HCT116 (cell line): ENCODE measurements at regions not wholly inside any gene's neighbourhood (a gene's known extent, or its start where the extent isn't known, plus 50 kb on each side); places are given as distances from the start of the nearest gene placed in this dataset.

Source experiments
- ATAC-seq: fragments of 200-7000 bp; cut with Tn5 transposase; 2 replicates; pipeline ENCODE4 v1.9.1; 2020; ENCODE audit warnings: mild to moderate bottlenecking, moderate library complexity
- BruUV-seq: library from RNA; stranded (reverse); fragments of 400-500 nt; replicated peaks from 2 replicates; lab custom pipeline; 2021; lab: Mats Ljungman, UMichigan
- CTCF ChIA-PET: fragments of 300-600 bp; sonication (Branson Sonifier 250); formaldehyde crosslinking; loops from one replicate; lab custom pipeline; 2021; ENCODE audit warnings: antibody characterized with exemption; lab: Charles Lee
- POLR2A ChIA-PET: fragments of 300-600, 350-600 bp; sonication (Branson Sonifier 250); formaldehyde crosslinking; loops from one replicate; lab custom pipeline; 2021; ENCODE audit warnings: antibody characterized with exemption; lab: Charles Lee
- RAD21 ChIA-PET, 2 experiments: fragments of 300-600 bp; sonication (Branson Sonifier 250); formaldehyde crosslinking; loops; one replicate each; lab custom pipeline; 2023; ENCODE audit warnings: low total read pairs in 2 of 2; ENCODE audit not compliant: uncharacterized antibody in 2 of 2, unreplicated experiment in 2 of 2, low non-redundant PET in 1 of 2; lab: Charles Lee
- DNase-seq: peaks from one replicate; pipeline ENCODE4 v3.0.0-alpha.2; 2010; ENCODE audit warnings: low read depth, low spot score
- H2AFZ ChIP-seq: fragments of 200-600 bp; shearing (Covaris generic), sonication (generic); 2 replicates; pipeline ENCODE4 v1.6.1; 2017; ENCODE audit warnings: low read depth, mixed run types, mixed read lengths, antibody characterized with exemption, low read length; ENCODE audit not compliant: poor library complexity, severe bottlenecking
- H3K27ac ChIP-seq: 2 replicates; pipeline ENCODE4 v1.5.1; 2012; ENCODE audit warnings: low read depth, low read length
- H3K27me3 ChIP-seq: fragments of 200-600 bp; sonication (generic); 2 replicates; pipeline ENCODE4 v1.6.1; 2016; ENCODE audit warnings: mixed run types, low read length, mixed read lengths; ENCODE audit not compliant: insufficient read depth
- H3K36me3 ChIP-seq, 2 experiments: fragments of 200-500 bp in 1 of 2; fragments of 200-600 bp in 1 of 2; sonication (Bioruptor generic) in 1 of 2; sonication (generic) in 1 of 2; 2 replicates each; pipeline versions ENCODE4 v1.5.1 to v1.6.1; 2014 to 2016; ENCODE audit warnings: low read length in 2 of 2, inconsistent platforms in 1 of 2, mixed read lengths in 1 of 2, mixed run types in 1 of 2; ENCODE audit not compliant: insufficient read depth in 2 of 2, control insufficient read depth in 1 of 2
- H3K4me1 ChIP-seq, 2 experiments: fragments of 200-600 bp in 1 of 2; sonication (generic) in 1 of 2; 2 replicates each; pipeline versions ENCODE4 v1.5.1 to v1.6.1; 2012 to 2017; ENCODE audit warnings: low read length in 2 of 2, inconsistent platforms in 1 of 2, mild to moderate bottlenecking in 1 of 2, mixed read lengths in 1 of 2, mixed run types in 1 of 2, moderate library complexity in 1 of 2; ENCODE audit not compliant: insufficient read depth in 2 of 2, control insufficient read depth in 1 of 2
- H3K4me2 ChIP-seq: fragments of 200-600 bp; sonication (generic); 2 replicates; pipeline ENCODE4 v1.6.1; 2017; ENCODE audit warnings: mixed run types, low read length, mixed read lengths
- H3K4me3 ChIP-seq, 2 experiments: fragments of 200-600 bp in 1 of 2; sonication (generic) in 1 of 2; replicated peaks in 1 of 2; 2 replicates each; pipeline ENCODE4 v1.5.1; 2011 to 2016; ENCODE audit warnings: low read length in 2 of 2, control low read depth in 1 of 2, low read depth in 1 of 2, mild to moderate bottlenecking in 1 of 2, mixed read lengths in 1 of 2, mixed run types in 1 of 2
- H3K79me2 ChIP-seq: fragments of 200-600 bp; sonication (generic); 2 replicates; pipeline ENCODE4 v1.6.1; 2017; ENCODE audit warnings: mild to moderate bottlenecking, mixed run types, low read length, moderate library complexity, mixed read lengths; ENCODE audit not compliant: insufficient read depth
- H3K9ac ChIP-seq: fragments of 200-600 bp; sonication (generic); 2 replicates; pipeline ENCODE4 v1.6.1; 2016; ENCODE audit warnings: low read length, mixed read lengths
- H3K9me2 ChIP-seq: fragments of 200-600 bp; sonication (generic), shearing (Covaris generic); 2 replicates; pipeline ENCODE4 v1.6.1; 2017; ENCODE audit warnings: mixed run types, mild to moderate bottlenecking, moderate library complexity; ENCODE audit not compliant: insufficient read depth
- H3K9me3 ChIP-seq, 2 experiments: fragments of 200-500 bp in 1 of 2; fragments of 200-600 bp in 1 of 2; sonication (Bioruptor generic) in 1 of 2; sonication (generic) in 1 of 2; 2 replicates each; pipeline ENCODE4 v1.6.1; 2014 to 2017; ENCODE audit warnings: low read length in 2 of 2, mixed read lengths in 2 of 2, inconsistent platforms in 1 of 2, low read depth in 1 of 2, mild to moderate bottlenecking in 1 of 2, mixed run types in 1 of 2, moderate library complexity in 1 of 2; ENCODE audit not compliant: control insufficient read depth in 1 of 2, insufficient read depth in 1 of 2
- H4K20me1 ChIP-seq: fragments of 200-600 bp; sonication (generic), shearing (Covaris generic); 2 replicates; pipeline ENCODE4 v1.6.1; 2017; ENCODE audit warnings: mixed run types, mild to moderate bottlenecking, moderate library complexity; ENCODE audit not compliant: insufficient read depth
- SIN3A ChIP-seq: IDR thresholded peaks from 2 replicates; pipeline ENCODE4 v1.6.1; 2012; ENCODE audit warnings: low read depth
- SP1 ChIP-seq: IDR thresholded peaks from 2 replicates; pipeline ENCODE4 v1.6.1; 2012; ENCODE audit warnings: low read depth
- ZFX ChIP-seq: fragments of 450-650 bp; IDR thresholded peaks from 2 replicates; pipeline ENCODE4 v1.6.1; 2017
- ZNF274 ChIP-seq: fragments of 200-500 bp; sonication (Bioruptor generic); IDR thresholded peaks from 2 replicates; pipeline ENCODE4 v1.6.1; 2014; ENCODE audit warnings: mild to moderate bottlenecking, low read depth, low read length, inconsistent platforms
- intact Hi-C: fragments of 100-400 bp; cut with micrococcal nuclease; formaldehyde crosslinking; loops from 2 replicates; pipeline ENCODE4 v1.10.0; 2022
- TF ChIP-seq, protein P1 (sequence below): IDR thresholded peaks from 2 replicates; pipeline ENCODE4 v1.6.1; 2012; ENCODE audit warnings: low read depth
- TF ChIP-seq, protein P2 (sequence below), 3 experiments: fragments of 200-600 bp in 1 of 3; sonication (generic) in 1 of 3; IDR thresholded peaks in 2 of 3; conservative IDR thresholded peaks in 1 of 3; 2 replicates each; pipeline ENCODE4 v1.5.1; 2012 to 2017; ENCODE audit warnings: low read depth in 2 of 3, low read length in 2 of 3, antibody characterized with exemption in 1 of 3, borderline replicate concordance in 1 of 3, control low read depth in 1 of 3, mild to moderate bottlenecking in 1 of 3, mixed read lengths in 1 of 3, mixed run types in 1 of 3, moderate library complexity in 1 of 3; ENCODE audit not compliant: insufficient read depth in 1 of 3

DNA sequence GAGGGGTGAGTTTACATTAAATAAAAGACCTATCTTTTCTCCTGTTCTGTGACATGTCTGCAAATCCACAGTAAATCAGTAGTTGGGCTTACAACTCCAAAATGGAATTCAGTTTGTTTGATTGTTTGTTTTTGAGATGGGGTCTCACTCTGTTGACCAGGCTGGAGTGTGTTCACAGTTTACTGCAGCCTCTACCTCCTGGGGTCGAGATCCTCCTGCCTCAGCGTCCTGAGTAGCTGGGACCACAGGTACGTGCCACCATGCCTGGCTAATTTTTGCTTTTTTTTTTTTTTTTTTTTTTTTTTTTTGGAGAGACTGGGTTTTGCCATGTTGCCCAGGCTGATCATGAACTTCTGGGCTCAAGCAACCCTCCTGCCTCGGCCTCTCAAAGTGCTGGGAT lies 63.5 kb upstream of the ADPGK start:
- POLR2A ChIA-PET, result no interaction called here

More for the DNA sequence above, 63.5 kb upstream of the ADPGK start:
- Histone ChIP-seq H3K9ac (no peak overlapping the region), H2AFZ (no peak overlapping the region), H3K9me2 (no peaks in the 10 kb centered on the region), H3K9me3 (no peaks in the 10 kb centered on the region), H3K4me2 (no peak overlapping the region), H3K79me2 (no peaks in the 10 kb centered on the region), H3K36me3 (no peaks in the 10 kb centered on the region), H3K4me1 (no peaks in the 10 kb centered on the region), H3K4me3 (no peak overlapping the region), H4K20me1 (no peaks in the 10 kb centered on the region), H3K27ac (no peak overlapping the region), H3K27me3 (peaks cover 19% of the 10 kb centered on the region; the same call in 1 of the 2 replicates)
- ChIA-PET RAD21 (no interaction called here), CTCF (no interaction called here)
- intact Hi-C loops, result no loop called here
- no TSS peak for BruUV-seq
- TF ChIP-seq ZNF274 (no peak), ZFX (no peak), SP1 (no peak), SIN3A (no peak)
- TF ChIP-seq, protein P1, sequence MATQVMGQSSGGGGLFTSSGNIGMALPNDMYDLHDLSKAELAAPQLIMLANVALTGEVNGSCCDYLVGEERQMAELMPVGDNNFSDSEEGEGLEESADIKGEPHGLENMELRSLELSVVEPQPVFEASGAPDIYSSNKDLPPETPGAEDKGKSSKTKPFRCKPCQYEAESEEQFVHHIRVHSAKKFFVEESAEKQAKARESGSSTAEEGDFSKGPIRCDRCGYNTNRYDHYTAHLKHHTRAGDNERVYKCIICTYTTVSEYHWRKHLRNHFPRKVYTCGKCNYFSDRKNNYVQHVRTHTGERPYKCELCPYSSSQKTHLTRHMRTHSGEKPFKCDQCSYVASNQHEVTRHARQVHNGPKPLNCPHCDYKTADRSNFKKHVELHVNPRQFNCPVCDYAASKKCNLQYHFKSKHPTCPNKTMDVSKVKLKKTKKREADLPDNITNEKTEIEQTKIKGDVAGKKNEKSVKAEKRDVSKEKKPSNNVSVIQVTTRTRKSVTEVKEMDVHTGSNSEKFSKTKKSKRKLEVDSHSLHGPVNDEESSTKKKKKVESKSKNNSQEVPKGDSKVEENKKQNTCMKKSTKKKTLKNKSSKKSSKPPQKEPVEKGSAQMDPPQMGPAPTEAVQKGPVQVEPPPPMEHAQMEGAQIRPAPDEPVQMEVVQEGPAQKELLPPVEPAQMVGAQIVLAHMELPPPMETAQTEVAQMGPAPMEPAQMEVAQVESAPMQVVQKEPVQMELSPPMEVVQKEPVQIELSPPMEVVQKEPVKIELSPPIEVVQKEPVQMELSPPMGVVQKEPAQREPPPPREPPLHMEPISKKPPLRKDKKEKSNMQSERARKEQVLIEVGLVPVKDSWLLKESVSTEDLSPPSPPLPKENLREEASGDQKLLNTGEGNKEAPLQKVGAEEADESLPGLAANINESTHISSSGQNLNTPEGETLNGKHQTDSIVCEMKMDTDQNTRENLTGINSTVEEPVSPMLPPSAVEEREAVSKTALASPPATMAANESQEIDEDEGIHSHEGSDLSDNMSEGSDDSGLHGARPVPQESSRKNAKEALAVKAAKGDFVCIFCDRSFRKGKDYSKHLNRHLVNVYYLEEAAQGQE, result no peak
- TF ChIP-seq, protein P2, sequence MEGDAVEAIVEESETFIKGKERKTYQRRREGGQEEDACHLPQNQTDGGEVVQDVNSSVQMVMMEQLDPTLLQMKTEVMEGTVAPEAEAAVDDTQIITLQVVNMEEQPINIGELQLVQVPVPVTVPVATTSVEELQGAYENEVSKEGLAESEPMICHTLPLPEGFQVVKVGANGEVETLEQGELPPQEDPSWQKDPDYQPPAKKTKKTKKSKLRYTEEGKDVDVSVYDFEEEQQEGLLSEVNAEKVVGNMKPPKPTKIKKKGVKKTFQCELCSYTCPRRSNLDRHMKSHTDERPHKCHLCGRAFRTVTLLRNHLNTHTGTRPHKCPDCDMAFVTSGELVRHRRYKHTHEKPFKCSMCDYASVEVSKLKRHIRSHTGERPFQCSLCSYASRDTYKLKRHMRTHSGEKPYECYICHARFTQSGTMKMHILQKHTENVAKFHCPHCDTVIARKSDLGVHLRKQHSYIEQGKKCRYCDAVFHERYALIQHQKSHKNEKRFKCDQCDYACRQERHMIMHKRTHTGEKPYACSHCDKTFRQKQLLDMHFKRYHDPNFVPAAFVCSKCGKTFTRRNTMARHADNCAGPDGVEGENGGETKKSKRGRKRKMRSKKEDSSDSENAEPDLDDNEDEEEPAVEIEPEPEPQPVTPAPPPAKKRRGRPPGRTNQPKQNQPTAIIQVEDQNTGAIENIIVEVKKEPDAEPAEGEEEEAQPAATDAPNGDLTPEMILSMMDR (IDR thresholded peaks at IDR 0.05 in 2 of 3, conservative IDR thresholded peaks at IDR 0.05 in 1 of 3; ENCODE audit: borderline replicate concordance in 1 of 3, insufficient read depth in 1 of 3, low read depth in 2 of 3, low read length in 2 of 3), result no peak
- DNase-seq (no peak), ATAC-seq (no peak)
